ENCODE measurements at regions not wholly inside any gene's neighbourhood (a gene's known extent, or its start where the extent isn't known, plus 50 kb on each side); places are given as distances from the start of the nearest gene placed in this dataset.

- no peak for TF ChIP-seq CTCF (IDR thresholded peaks at IDR 0.05)
- no peak for TF ChIP-seq POLR2A (IDR thresholded peaks at IDR 0.05)
Observed at GRCh38 chrX:25807022-25807421, 331.1 kb upstream of the MAGEB18 start.

Measured in right lobe of liver (tissue), 4 donors.